Ecto neural progenitor cell (in vitro differentiated cells): ENCODE measurements at regions not wholly inside any gene's neighbourhood (a gene's known extent, or its start where the extent isn't known, plus 50 kb on each side); places are given as distances from the start of the nearest gene placed in this dataset.
"Not testable (repeated sequence)": the region's sequence is repeated elsewhere in the genome, so short reads cannot be mapped to it uniquely, and the experiment has no call there.

ENCODE experiments used
- DNase-seq: peaks from one replicate; pipeline ENCODE4 v3.0.0-alpha.2; 2018; ENCODE audit warnings: low spot score

GRCh38 chr1:209123601-209124000, 459.9 kb upstream of the CAMK1G start:
- DNase-seq = no peak

GRCh38 chr1:209129091-209129490, 454.4 kb upstream of the CAMK1G start:
- not testable (repeated sequence) for DNase-seq

- no peak for DNase-seq
Observed at GRCh38 chr1:209130886-209131285, 452.6 kb upstream of the CAMK1G start.

GRCh38 chr1:209132736-209133467, 450.6 kb upstream of the CAMK1G start:
- no peak for DNase-seq

- no peak for DNase-seq
Observed at GRCh38 chr1:209134001-209134400, 449.5 kb upstream of the CAMK1G start.

- no peak for DNase-seq
Observed at GRCh38 chr1:209143916-209144315, 439.6 kb upstream of the CAMK1G start.

GRCh38 chr1:209150114-209150513, 433.4 kb upstream of the CAMK1G start:
- no peak for DNase-seq

GRCh38 chr1:209153411-209153810, 430.1 kb upstream of the CAMK1G start:
- no peak for DNase-seq

GRCh38 chr1:209154912-209155311, 428.6 kb upstream of the CAMK1G start:
- DNase-seq = no peak

- DNase-seq = no peak
Observed at GRCh38 chr1:209155546-209155945, 428.0 kb upstream of the CAMK1G start.

GRCh38 chr1:209156991-209157390, 426.5 kb upstream of the CAMK1G start:
- no peak for DNase-seq

GRCh38 chr1:209157546-209158249, 425.8 kb upstream of the CAMK1G start:
- no peak for DNase-seq

- DNase-seq = no peak
Observed at GRCh38 chr1:209158851-209159250, 424.7 kb upstream of the CAMK1G start.

GRCh38 chr1:209160230-209160629, 423.3 kb upstream of the CAMK1G start:
- no peak for DNase-seq

GRCh38 chr1:209162651-209163050, 420.9 kb upstream of the CAMK1G start:
- no peak for DNase-seq

- no peak for DNase-seq
Observed at GRCh38 chr1:209168204-209168603, 415.3 kb upstream of the CAMK1G start.

GRCh38 chr1:209171151-209171550, 412.4 kb upstream of the CAMK1G start:
- DNase-seq = no peak

- DNase-seq = no peak
Observed at GRCh38 chr1:209172286-209172685, 411.2 kb upstream of the CAMK1G start.

GRCh38 chr1:209172792-209173542, 410.5 kb upstream of the CAMK1G start:
- not testable (repeated sequence) for DNase-seq

GRCh38 chr1:209173796-209174195, 409.7 kb upstream of the CAMK1G start:
- DNase-seq = not testable (repeated sequence)

- no peak for DNase-seq
Observed at GRCh38 chr1:209176866-209177430, 406.6 kb upstream of the CAMK1G start.

- no peak for DNase-seq
Observed at GRCh38 chr1:209183195-209183594, 400.3 kb upstream of the CAMK1G start.

- DNase-seq = no peak
Observed at GRCh38 chr1:209187589-209187988, 395.9 kb upstream of the CAMK1G start.
